ENCODE measurements at regions not wholly inside any gene's neighbourhood (a gene's known extent, or its start where the extent isn't known, plus 50 kb on each side); places are given as distances from the start of the nearest gene placed in this dataset.

- WGBS (ENCODE audit: insufficient coverage) = 89% methylated on average over 3 of the region's 3 CpGs
- H3K9me3 Mint-ChIP-seq (ENCODE audit: insufficient read depth) = no peaks in the 10 kb centered on the region
- no peak overlapping the region for H3K4me2 ChIP-seq (replicated peaks; ENCODE audit: low read depth, low read length, poor library complexity, severe bottlenecking)
- no peak overlapping the region for H3K27ac Mint-ChIP-seq
- no peak overlapping the region for H3K4me3 Mint-ChIP-seq
- no peak overlapping the region for H3K9ac ChIP-seq (ENCODE audit: low read length)
- H3K36me3 ChIP-seq (replicated peaks in 1 of 2; ENCODE audit: control extremely low read depth in 1 of 2, control insufficient read depth in 1 of 2, extremely low read depth in 1 of 2, insufficient read depth in 2 of 2, low read length in 1 of 2) = no peaks in the 10 kb centered on the region
- no peaks in the 10 kb centered on the region for H4K20me1 ChIP-seq (ENCODE audit: control insufficient read depth, insufficient read depth, low read length, poor library complexity, severe bottlenecking)
- no peaks in the 10 kb centered on the region for H3K27me3 Mint-ChIP-seq
- ChIA-PET CTCF (no interaction called here), POLR2A (no interaction called here)
- no peak overlapping the region for H3K4me3 ChIP-seq (ENCODE audit: control extremely low read depth in 1 of 5, extremely low read depth in 1 of 5, insufficient read depth in 1 of 5, low read depth in 2 of 5, low read length in 4 of 5)
- no peaks in the 10 kb centered on the region for H3K27me3 ChIP-seq (replicated peaks in 1 of 4; ENCODE audit: control extremely low read depth in 1 of 4, control insufficient read depth in 3 of 4, insufficient read depth in 4 of 4, low read length in 3 of 4)
- H3K4me1 ChIP-seq (ENCODE audit: control insufficient read depth in 2 of 2, insufficient read depth in 2 of 2, low read length in 2 of 2) = no peaks in the 10 kb centered on the region
- DNase-seq (no peak), ATAC-seq (ENCODE audit: low read depth) (no peak)
- H3K4me1 Mint-ChIP-seq = no peaks in the 10 kb centered on the region
- H3K9me3 ChIP-seq (ENCODE audit: control extremely low read depth in 1 of 3, control insufficient read depth in 2 of 3, insufficient read depth in 1 of 3, low read length in 2 of 3) = no peaks in the 10 kb centered on the region
- intact Hi-C loops (cut with micrococcal nuclease) = no loop called here
- H2AFZ ChIP-seq (ENCODE audit: insufficient read depth, low read depth, low read length, poor library complexity, severe bottlenecking) = no peak overlapping the region
- H3K27ac ChIP-seq (ENCODE audit: low read length in 2 of 2) = no peak overlapping the region
- no peaks in the 10 kb centered on the region for H3K79me2 ChIP-seq (ENCODE audit: control insufficient read depth, insufficient read depth, low read length)
- TF ChIP-seq CTCF (IDR thresholded peaks at IDR 0.05) (no peak), EZH2 (IDR thresholded peaks at IDR 0.05; ENCODE audit: borderline replicate concordance, insufficient read depth, low read depth, low read length, poor library complexity, severe bottlenecking) (no peak)
Measured at GRCh38 chr3:152941859-152942258, 106.9 kb downstream of the P2RY1 start.

GRCh38 chr3:152942366-152942765 lies 107.4 kb downstream of the P2RY1 start:
- Mint-ChIP-seq H3K4me1 (no peaks in the 10 kb centered on the region), H3K4me3 (no peak overlapping the region), H3K27me3 (no peaks in the 10 kb centered on the region), H3K9me3 (ENCODE audit: insufficient read depth) (no peaks in the 10 kb centered on the region), H3K27ac (no peak overlapping the region)
- ATAC-seq (ENCODE audit: low read depth) = no peak
- Histone ChIP-seq H3K79me2 (ENCODE audit: control insufficient read depth, insufficient read depth, low read length) (no peaks in the 10 kb centered on the region), H4K20me1 (ENCODE audit: control insufficient read depth, insufficient read depth, low read length, poor library complexity, severe bottlenecking) (no peaks in the 10 kb centered on the region), H3K9ac (ENCODE audit: low read length) (no peak overlapping the region), H3K27ac (ENCODE audit: low read length in 2 of 2) (no peak overlapping the region), H3K27me3 (replicated peaks in 1 of 4; ENCODE audit: control extremely low read depth in 1 of 4, control insufficient read depth in 3 of 4, insufficient read depth in 4 of 4, low read length in 3 of 4) (no peaks in the 10 kb centered on the region), H3K36me3 (replicated peaks in 1 of 2; ENCODE audit: control extremely low read depth in 1 of 2, control insufficient read depth in 1 of 2, extremely low read depth in 1 of 2, insufficient read depth in 2 of 2, low read length in 1 of 2) (no peaks in the 10 kb centered on the region), H3K4me2 (replicated peaks; ENCODE audit: low read depth, low read length, poor library complexity, severe bottlenecking) (no peak overlapping the region), H3K9me3 (ENCODE audit: control extremely low read depth in 1 of 3, control insufficient read depth in 2 of 3, insufficient read depth in 1 of 3, low read length in 2 of 3) (no peaks in the 10 kb centered on the region), H2AFZ (ENCODE audit: insufficient read depth, low read depth, low read length, poor library complexity, severe bottlenecking) (no peak overlapping the region), H3K4me3 (ENCODE audit: control extremely low read depth in 1 of 5, extremely low read depth in 1 of 5, insufficient read depth in 1 of 5, low read depth in 2 of 5, low read length in 4 of 5) (no peak overlapping the region), H3K4me1 (ENCODE audit: control insufficient read depth in 2 of 2, insufficient read depth in 2 of 2, low read length in 2 of 2) (no peaks in the 10 kb centered on the region)
- intact Hi-C loops (cut with micrococcal nuclease) = no loop called here
- DNase-seq = no peak
- POLR2A ChIA-PET = no interaction called here
- CTCF ChIA-PET = no interaction called here
- WGBS (ENCODE audit: insufficient coverage) = 100% methylated on average over 3 of the region's 3 CpGs
- TF ChIP-seq EZH2 (IDR thresholded peaks at IDR 0.05; ENCODE audit: borderline replicate concordance, insufficient read depth, low read depth, low read length, poor library complexity, severe bottlenecking) (no peak), CTCF (IDR thresholded peaks at IDR 0.05) (no peak)
